ENCODE measurements at regions not wholly inside any gene's neighbourhood (a gene's known extent, or its start where the extent isn't known, plus 50 kb on each side); places are given as distances from the start of the nearest gene placed in this dataset.

DNA sequence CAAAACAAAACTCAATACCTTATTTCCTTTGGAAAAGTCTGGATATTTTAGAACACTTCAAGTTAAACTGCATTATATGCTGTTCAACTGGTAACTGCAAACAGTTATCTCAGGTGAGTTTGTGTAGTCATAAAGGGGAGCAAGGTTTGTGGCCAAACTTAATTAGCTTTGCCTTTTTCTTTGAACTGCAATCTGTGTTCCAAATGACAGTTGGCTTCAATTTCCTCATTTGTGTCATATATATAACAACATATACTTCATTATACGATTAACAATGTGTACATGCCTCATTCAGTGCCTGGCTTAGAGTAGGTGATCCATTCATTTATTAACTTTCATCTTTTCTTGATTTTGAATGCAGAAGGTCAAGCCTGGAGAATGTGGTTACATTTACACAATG lies 55.8 kb downstream of the KCNE4 start:
- Histone ChIP-seq H3K4me3 (ENCODE audit: low read depth in 1 of 3, low read length in 3 of 3) (no peak overlapping the region), H3K9ac (ENCODE audit: low read depth in 1 of 2, low read length in 2 of 2) (no peak overlapping the region), H3K27ac (ENCODE audit: low read depth in 1 of 2, low read length in 2 of 2) (no peak overlapping the region), H3K9me3 (ENCODE audit: control insufficient read depth in 4 of 4, low read length in 3 of 4) (no peaks in the 10 kb centered on the region), H3K36me3 (ENCODE audit: control insufficient read depth in 4 of 4, insufficient read depth in 3 of 4, low read depth in 1 of 4, low read length in 3 of 4) (no peaks in the 10 kb centered on the region), H3K27me3 (ENCODE audit: control insufficient read depth in 4 of 4, insufficient read depth in 4 of 4, low read length in 3 of 4) (no peaks in the 10 kb centered on the region), H3K4me1 (ENCODE audit: control insufficient read depth in 4 of 4, insufficient read depth in 4 of 4, low read length in 3 of 4) (no peaks in the 10 kb centered on the region)
- WGBS: 35% methylated on average over 1 of the region's 1 CpG
- TF ChIP-seq FOXA1 (IDR thresholded peaks at IDR 0.05): no peak
- TF ChIP-seq, protein P1, sequence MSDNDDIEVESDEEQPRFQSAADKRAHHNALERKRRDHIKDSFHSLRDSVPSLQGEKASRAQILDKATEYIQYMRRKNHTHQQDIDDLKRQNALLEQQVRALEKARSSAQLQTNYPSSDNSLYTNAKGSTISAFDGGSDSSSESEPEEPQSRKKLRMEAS (IDR thresholded peaks at IDR 0.05): no peak
- no peak for TF ChIP-seq HNF4G (IDR thresholded peaks at IDR 0.05)
- TF ChIP-seq SP1 (IDR thresholded peaks at IDR 0.05): no peak
- TF ChIP-seq ZBTB33 (IDR thresholded peaks at IDR 0.05): no peak
- DNase-seq (ENCODE audit: low spot score): no peak

GRCh38 chr2:223108351-223109050 lies 56.5 kb downstream of the KCNE4 start:
- Histone ChIP-seq H3K9me3 (ENCODE audit: control insufficient read depth in 4 of 4, low read length in 3 of 4) (no peaks in the 10 kb centered on the region), H3K9ac (ENCODE audit: low read depth in 1 of 2, low read length in 2 of 2) (no peak overlapping the region), H3K4me1 (ENCODE audit: control insufficient read depth in 4 of 4, insufficient read depth in 4 of 4, low read length in 3 of 4) (no peaks in the 10 kb centered on the region), H3K4me3 (ENCODE audit: low read depth in 1 of 3, low read length in 3 of 3) (no peak overlapping the region), H3K36me3 (ENCODE audit: control insufficient read depth in 4 of 4, insufficient read depth in 3 of 4, low read depth in 1 of 4, low read length in 3 of 4) (no peaks in the 10 kb centered on the region), H3K27me3 (ENCODE audit: control insufficient read depth in 4 of 4, insufficient read depth in 4 of 4, low read length in 3 of 4) (peaks cover 0 to 2% (median 0%) of the 10 kb centered on the region in 4 donors), H3K27ac (ENCODE audit: low read depth in 1 of 2, low read length in 2 of 2) (no peak overlapping the region)
- TF ChIP-seq RAD21 (IDR thresholded peaks at IDR 0.05) (no peak), RXRA (IDR thresholded peaks at IDR 0.05) (no peak), JUND (IDR thresholded peaks at IDR 0.05) (no peak), CTCF (IDR thresholded peaks at IDR 0.05; ENCODE audit: low read depth, low read length, missing input control) (no peak), TAF1 (conservative IDR thresholded peaks at IDR 0.05) (no peak), SP1 (IDR thresholded peaks at IDR 0.05) (no peak), GABPA (IDR thresholded peaks at IDR 0.05 in 1 of 2, conservative IDR thresholded peaks at IDR 0.05 in 1 of 2) (no peak), FOXA2 (IDR thresholded peaks at IDR 0.05) (no peak), ZBTB33 (IDR thresholded peaks at IDR 0.05) (no peak), FOXA1 (IDR thresholded peaks at IDR 0.05) (no peak), HNF4A (conservative IDR thresholded peaks at IDR 0.05) (no peak), EGR1 (IDR thresholded peaks at IDR 0.05; ENCODE audit: low read depth in 2 of 2) (no peak), YY1 (IDR thresholded peaks at IDR 0.05) (no peak), ATF3 (IDR thresholded peaks at IDR 0.05) (no peak), NR2F2 (IDR thresholded peaks at IDR 0.05) (no peak)
- TF ChIP-seq, protein P1 (IDR thresholded peaks at IDR 0.05): no peak
- TF ChIP-seq, protein P2, sequence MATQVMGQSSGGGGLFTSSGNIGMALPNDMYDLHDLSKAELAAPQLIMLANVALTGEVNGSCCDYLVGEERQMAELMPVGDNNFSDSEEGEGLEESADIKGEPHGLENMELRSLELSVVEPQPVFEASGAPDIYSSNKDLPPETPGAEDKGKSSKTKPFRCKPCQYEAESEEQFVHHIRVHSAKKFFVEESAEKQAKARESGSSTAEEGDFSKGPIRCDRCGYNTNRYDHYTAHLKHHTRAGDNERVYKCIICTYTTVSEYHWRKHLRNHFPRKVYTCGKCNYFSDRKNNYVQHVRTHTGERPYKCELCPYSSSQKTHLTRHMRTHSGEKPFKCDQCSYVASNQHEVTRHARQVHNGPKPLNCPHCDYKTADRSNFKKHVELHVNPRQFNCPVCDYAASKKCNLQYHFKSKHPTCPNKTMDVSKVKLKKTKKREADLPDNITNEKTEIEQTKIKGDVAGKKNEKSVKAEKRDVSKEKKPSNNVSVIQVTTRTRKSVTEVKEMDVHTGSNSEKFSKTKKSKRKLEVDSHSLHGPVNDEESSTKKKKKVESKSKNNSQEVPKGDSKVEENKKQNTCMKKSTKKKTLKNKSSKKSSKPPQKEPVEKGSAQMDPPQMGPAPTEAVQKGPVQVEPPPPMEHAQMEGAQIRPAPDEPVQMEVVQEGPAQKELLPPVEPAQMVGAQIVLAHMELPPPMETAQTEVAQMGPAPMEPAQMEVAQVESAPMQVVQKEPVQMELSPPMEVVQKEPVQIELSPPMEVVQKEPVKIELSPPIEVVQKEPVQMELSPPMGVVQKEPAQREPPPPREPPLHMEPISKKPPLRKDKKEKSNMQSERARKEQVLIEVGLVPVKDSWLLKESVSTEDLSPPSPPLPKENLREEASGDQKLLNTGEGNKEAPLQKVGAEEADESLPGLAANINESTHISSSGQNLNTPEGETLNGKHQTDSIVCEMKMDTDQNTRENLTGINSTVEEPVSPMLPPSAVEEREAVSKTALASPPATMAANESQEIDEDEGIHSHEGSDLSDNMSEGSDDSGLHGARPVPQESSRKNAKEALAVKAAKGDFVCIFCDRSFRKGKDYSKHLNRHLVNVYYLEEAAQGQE (IDR thresholded peaks at IDR 0.05): no peak
- 61% methylated on average over 5 of the region's 5 CpGs for whole genome bisulfite sequencing
- DNase-seq (ENCODE audit: low spot score): no peak

Data from liver (tissue), 8 donors.